ENCODE measurements at regions not wholly inside any gene's neighbourhood (a gene's known extent, or its start where the extent isn't known, plus 50 kb on each side); places are given as distances from the start of the nearest gene placed in this dataset.
"Not testable (repeated sequence)": the region's sequence is repeated elsewhere in the genome, so short reads cannot be mapped to it uniquely, and the experiment has no call there.

DNA sequence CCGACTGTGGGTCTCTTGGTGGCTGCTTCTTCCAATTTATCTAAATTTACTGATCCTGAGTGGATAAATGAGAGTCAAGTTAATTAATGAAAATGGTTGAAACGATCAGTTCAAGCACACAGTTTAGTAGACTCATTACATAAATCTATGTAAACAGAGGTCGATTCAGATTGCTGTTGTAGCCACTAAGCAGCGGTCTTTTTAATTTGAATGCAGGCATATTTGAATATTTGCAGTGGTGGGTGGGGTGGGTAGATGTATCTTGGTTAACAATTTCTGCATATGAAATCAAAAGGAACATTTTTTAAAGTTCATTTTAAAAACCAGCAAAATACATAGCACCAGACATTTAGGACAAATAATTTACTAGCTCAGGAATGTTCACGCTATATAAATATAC lies 325.9 kb downstream of the KLF12 start:
- DNase-seq (ENCODE audit: low spot score) = no peak

DNA sequence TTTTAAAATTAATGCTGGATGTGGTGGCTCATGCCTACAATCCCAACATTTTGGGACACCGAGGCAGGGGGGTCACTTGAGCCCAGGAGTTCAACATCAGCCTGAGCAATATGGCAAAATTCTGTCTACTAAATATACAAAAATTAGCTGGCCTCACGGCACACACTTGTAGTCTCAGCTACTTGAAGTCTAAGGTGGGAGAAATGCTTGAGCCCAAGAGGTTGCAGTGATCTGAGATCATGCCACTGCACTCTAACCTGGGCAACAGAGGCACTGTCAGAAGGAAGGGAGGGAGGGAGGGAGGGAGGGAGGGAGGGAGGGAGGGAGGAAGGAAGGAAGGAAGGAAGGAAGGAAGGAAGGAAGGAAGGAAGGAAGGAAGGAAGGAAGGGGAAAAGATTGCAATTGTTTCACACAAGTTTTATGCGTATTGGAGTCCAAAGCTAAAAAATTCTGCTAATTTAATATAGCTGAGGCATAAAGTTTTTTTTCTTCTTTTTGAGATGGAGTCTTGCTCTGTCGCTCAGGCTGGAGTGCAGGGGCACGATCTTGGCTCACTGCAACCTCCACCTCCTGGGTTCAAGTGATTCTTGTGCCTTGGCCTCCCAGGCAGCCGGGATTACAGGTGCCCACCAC lies 328.8 kb downstream of the KLF12 start:
- not testable (repeated sequence) for DNase-seq (ENCODE audit: low spot score)

DNA sequence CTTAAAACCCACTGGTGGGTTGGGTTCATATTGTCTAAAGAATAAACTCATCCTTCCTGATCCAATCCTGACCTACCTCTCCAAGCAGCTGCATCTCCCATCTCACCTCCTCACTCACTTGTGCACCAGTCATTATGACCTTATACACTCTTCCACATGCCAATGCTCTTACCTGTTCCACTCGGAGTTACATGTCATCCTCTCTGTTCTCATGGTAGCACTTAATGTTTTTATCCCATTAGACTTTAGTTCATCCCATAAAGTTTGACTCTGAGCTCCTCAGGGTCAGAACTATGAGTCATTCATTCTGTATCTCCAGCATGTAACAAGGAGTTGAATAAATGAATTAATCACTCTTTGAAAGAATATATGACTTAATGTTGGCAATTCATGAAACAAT lies 330.2 kb downstream of the KLF12 start:
- peak; percentile 10 for DNase-seq (ENCODE audit: low spot score)

GRCh38 chr13:73800011-73800410 lies 334.2 kb downstream of the KLF12 start:
- DNase-seq (ENCODE audit: low spot score) = no peak

DNA sequence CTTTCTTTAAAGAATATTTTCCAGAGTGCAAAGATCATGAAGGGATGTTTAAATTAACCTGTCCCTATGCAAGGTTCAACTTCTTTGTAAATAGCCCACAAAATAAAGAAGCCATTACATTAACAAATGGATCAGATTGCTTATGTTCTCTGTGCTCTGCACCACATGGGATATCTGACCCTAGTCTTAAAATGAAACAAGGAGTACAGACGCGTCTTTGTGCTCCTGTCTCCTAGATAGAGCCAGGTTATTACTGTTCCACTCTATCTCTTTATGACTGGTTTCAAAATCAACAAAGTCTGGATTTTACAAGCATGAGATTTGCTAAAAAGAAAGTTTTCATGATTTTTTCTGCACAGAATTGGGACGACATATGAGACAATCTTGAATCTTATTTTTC lies 339.4 kb downstream of the KLF12 start:
- no peak for DNase-seq (ENCODE audit: low spot score)

GRCh38 chr13:73793361-73793760 lies 340.8 kb downstream of the KLF12 start:
- no peak for DNase-seq (ENCODE audit: low spot score)

- DNase-seq (ENCODE audit: low spot score) = no peak
Observed at GRCh38 chr13:73792796-73793195, 341.4 kb downstream of the KLF12 start.

DNA sequence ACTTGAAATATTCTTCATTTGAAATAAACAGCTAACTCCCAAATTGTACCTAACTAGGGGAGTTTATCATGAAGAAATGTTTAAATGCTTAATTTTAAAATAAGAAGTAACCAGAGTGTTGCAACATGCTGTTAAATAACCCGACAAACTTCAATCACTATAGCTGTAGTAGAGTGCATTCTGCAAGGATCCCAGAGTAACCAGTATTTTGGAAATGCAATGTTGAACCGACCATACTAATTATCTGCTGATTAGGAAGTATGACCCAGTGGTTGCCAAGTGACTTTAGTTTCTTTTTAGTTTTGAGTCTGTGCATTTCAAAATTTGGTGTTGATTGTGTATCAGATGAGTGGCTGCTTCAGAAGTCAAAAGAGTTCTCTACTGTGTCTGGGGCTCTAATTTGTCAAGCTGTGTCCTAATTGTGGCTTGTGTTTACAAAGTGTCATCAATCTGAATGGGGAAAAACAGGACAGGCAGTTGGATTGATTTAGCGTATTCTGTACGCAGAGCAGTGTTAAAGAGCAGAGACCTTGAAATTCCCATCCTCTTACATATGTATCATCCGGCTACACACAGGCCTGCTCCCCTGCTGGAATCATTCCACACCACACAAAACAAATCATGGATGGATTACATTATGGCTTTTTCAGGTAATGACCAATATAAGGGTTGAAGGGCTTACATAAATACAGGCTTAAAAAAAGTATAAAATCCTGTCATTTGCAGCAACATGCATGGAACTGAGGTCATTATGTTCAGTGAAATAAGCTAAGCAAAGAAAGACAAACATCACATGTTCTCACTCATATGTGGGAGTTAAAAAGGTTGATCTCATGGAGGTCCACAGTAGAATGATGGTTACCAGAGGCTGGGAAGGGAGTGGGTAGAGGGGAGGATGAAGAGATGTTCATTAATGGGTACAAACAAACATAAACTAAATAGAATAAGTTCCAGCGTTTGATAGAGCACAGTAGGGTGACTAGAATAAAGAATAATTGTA lies 351.5 kb downstream of the KLF12 start:
- no peak for DNase-seq (ENCODE audit: low spot score)

DNA sequence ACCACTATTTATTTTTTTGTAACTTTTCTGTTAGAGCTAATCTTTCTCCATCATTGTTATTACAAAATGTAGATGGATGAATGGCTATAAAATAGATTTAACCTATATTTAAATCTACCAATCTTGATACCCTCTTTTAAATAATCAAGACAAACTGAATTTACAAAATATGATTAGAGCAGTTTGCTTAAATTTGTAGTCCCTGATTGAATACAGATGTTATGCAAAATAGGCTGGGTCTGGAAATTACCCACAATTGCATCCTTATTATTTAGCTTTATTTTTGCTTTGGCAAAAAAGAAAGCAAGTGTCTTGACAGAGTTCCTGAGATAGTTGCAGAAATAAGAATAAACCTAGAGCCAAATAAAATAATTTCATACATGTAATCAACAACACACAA lies 352.8 kb downstream of the KLF12 start:
- DNase-seq (ENCODE audit: low spot score) = no peak

- DNase-seq (ENCODE audit: low spot score) = no peak
Observed at GRCh38 chr13:73779881-73780280, 354.3 kb downstream of the KLF12 start.

DNA sequence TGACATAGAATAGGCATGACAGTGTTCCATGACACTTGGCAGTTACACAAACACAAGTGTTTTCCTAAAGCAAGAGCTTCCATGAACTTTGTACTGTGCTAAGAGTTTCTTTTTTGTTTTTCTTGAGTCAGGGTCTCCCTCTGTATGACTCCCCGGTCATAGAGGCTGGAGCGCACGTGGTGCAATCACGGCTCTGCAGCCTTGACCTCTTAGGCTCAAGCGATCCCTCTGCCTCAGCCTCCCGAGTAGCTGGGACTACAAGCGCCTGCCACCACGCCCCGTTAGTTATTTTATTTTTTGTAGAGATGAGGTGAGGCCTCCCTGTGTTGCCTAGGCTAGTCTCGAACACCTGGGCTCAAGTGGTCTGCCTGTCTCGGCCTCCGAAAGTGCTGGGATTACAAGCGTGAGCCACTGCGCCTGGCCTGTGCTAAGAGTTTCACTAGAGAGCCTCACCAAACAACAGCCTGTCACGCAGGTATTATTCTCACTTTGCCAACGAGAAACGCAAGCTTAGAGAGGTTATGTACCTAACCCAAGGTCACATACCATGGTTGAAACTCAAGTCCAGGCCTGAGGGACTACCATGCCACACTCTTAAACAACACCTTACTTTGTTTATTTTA lies 355.9 kb downstream of the KLF12 start:
- no peak for DNase-seq (ENCODE audit: low spot score)

- DNase-seq (ENCODE audit: low spot score) = no peak
Observed at GRCh38 chr13:73777134-73777533, 357.1 kb downstream of the KLF12 start.

- DNase-seq (ENCODE audit: low spot score) = no peak
Observed at GRCh38 chr13:73776151-73776785, 357.9 kb downstream of the KLF12 start.

DNA sequence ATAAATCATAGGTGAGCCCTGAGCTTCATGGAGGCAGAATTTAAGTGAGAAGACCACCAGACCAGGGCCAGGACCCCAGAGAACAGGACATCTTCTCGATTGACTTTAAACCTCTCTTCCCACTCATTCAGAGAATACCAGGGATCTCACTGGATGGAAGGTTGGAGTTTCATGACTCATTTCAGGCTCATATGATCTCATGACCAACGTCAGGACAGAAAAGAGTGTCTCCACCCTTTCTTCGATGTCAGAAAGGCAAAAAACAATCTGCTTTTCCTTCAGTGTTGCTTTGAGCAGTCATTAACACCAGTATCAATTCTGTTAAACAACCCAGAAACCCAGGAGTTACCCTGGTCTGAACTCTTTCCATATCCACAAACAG lies 361.0 kb downstream of the KLF12 start:
- DNase-seq (ENCODE audit: low spot score) = no peak

DNA sequence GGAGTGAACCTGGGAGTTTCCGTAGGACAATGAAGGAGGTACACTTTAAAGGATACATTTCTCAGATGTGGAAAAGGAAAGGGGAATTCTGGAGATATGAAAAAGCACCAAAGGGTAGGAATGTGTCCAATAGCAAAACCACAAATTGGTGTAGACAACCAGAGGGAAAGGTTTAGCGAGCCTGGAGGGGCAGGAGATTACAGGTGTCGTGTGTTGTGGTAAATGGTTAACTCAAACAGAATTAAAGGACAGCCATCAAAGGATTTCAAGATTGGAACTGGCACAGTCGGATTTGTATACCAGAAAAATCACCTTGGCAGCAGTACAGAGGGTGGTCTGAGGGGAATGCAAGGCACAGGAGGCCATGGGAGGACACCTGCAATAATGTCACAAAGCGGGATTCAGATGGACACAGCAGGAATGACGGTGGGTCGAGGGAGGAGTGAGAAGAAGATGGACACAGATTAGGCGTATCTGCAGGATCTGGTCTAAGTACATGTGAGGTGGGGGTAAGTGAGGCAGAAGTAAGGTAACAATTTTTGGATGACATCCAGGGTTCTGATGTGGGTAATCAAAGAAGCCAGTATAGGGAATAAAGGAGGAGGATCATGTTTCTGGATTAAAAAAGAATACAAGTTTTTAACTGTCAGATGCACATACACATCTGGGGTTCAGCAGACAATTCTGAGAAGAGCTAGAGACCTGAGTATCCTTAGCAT lies 361.6 kb downstream of the KLF12 start:
- DNase-seq (ENCODE audit: low spot score) = no peak

GRCh38 chr13:73767747-73768315 lies 366.4 kb downstream of the KLF12 start:
- DNase-seq (ENCODE audit: low spot score) = peak; percentile 60

DNA sequence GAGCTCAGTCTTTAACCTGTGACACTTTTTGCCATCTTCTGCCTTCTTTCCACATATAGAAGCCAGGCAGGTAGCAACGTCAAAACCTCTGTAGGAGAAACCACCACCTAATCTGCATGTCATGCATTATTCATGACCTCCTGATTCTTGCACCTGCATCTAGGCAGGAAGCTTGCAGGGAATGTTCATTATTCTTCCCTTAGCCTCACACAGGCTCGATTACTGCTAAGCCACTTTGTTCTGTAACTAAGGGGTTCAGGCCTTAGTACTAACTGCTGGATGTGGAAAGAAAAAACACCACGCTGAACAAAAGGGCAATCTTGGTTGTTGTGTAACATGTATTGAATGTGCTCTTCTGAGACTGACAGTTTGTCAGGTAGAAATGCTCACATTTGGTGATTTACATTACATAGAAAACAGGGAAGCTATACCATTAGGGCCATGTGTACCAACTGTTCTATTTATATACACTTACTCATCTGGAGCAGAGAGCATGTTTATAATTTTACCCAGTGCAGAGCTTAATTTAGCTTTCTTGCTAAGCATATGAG lies 366.9 kb downstream of the KLF12 start:
- DNase-seq (ENCODE audit: low spot score) = no peak

DNA sequence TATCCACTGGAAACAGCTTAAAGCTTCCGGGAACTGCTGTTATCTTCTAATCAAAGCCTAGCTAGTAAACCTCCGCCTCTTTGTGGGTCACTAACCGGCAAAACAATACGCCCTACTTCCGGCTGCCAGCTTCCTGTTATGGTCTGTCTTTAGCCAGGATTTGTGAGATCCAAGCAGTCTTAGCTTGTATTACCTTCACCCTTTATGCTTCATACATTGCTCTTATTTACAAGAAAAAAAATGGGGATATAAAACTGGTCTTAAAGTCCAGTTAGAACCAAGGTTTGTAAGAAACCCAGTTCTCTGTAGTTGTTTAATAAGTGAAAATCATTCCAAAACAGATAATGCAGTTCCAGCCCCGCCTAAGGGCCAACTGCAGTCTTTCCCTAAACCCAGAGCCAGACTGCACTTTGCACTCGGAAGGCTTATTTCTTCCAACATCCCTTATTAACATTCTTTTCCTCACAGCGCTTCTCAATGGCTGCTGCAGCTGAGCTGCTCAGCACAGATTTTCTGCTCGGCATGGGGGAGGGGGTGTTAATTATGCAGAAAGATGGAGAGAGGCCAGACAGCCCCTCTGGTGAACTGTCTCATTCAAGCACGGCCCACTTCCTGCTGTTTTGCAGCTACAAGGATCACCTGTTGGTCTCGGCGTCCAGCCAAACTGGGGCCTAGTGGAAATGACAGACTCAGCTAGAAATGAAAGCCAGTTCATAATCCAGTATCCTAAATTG lies 368.4 kb downstream of the KLF12 start:
- peak; percentile 98 for DNase-seq (ENCODE audit: low spot score)

GRCh38 chr13:73759434-73759833 lies 374.8 kb downstream of the KLF12 start:
- DNase-seq (ENCODE audit: low spot score) = no peak

Measured in HT-29 (cell line).